ENCODE measurements at regions not wholly inside any gene's neighbourhood (a gene's known extent, or its start where the extent isn't known, plus 50 kb on each side); places are given as distances from the start of the nearest gene placed in this dataset.

DNA sequence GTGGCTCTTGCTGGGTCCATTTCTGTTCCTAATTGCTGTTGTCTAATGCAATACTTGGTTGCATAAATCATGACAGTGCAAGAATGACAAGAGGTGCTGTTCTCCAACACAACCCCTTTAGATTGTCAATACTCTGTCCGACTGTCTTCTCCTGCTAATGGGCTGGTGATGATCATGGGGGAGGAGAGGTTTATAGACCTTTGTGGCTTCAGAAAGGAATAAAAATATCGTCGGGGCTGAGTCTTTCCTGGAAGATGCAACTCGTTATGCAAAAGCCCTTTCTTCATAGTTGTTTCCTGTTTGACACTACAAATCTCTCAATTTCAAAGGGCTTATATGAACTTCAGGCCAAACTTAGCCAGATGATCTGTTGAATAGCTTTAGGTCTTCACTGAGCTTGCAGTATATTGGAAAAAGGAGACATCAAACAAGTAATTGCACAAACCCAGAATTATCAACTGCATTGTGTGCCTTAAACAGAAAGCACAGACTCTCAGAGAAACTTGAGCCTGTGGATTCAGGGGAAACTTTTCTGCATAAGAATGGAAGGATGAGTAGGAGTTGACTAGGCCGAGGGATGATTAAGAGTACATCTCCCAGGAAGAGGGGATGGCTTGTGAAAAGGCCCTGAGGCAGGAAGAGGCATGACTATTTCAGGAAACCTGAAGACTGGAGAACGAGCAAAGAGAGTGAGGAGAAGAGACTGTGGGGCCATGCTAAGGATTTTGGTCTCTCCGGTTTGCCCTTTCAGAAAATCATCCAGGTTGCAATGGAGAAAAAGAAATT lies 107.6 kb downstream of the TSEN15 start:
- TF ChIP-seq CTCF (IDR thresholded peaks at IDR 0.05) (no peak), POLR2A (IDR thresholded peaks at IDR 0.05) (no peak)

Measured in breast epithelium (tissue), 3 donors.